ENCODE measurements at regions not wholly inside any gene's neighbourhood (a gene's known extent, or its start where the extent isn't known, plus 50 kb on each side); places are given as distances from the start of the nearest gene placed in this dataset.

GRCh38 chr10:113219446-113219845 is 269.4 kb downstream of the TCF7L2 start:
- no peak for DNase-seq (ENCODE audit: low read depth in 2 of 2)

- no peak for DNase-seq (ENCODE audit: low read depth in 2 of 2)
Measured at GRCh38 chr10:113221756-113222168, 271.7 kb downstream of the TCF7L2 start.

- DNase-seq (ENCODE audit: low read depth in 2 of 2): no peak
Measured at GRCh38 chr10:113222207-113222606, 272.2 kb downstream of the TCF7L2 start.

GRCh38 chr10:113225364-113225763 is 275.3 kb downstream of the TCF7L2 start:
- no peak for DNase-seq (ENCODE audit: low read depth in 2 of 2)

GRCh38 chr10:113225903-113226302 is 275.9 kb downstream of the TCF7L2 start:
- DNase-seq (ENCODE audit: low read depth in 2 of 2): no peak

- DNase-seq (ENCODE audit: low read depth in 2 of 2): no peak
Measured at GRCh38 chr10:113226399-113226798, 276.4 kb downstream of the TCF7L2 start.

GRCh38 chr10:113226831-113227445 is 276.9 kb downstream of the TCF7L2 start:
- no peak for DNase-seq (ENCODE audit: low read depth in 2 of 2)

- DNase-seq (ENCODE audit: low read depth in 2 of 2): no peak
Measured at GRCh38 chr10:113228530-113228929, 278.5 kb downstream of the TCF7L2 start.

- no peak for DNase-seq (ENCODE audit: low read depth in 2 of 2)
Measured at GRCh38 chr10:113230011-113230610, 280.1 kb downstream of the TCF7L2 start.

GRCh38 chr10:113232928-113233511 is 283.0 kb downstream of the TCF7L2 start:
- DNase-seq (ENCODE audit: low read depth in 2 of 2): no peak

GRCh38 chr10:113234481-113234880 is 284.4 kb downstream of the TCF7L2 start:
- no peak for DNase-seq (ENCODE audit: low read depth in 2 of 2)

GRCh38 chr10:113235508-113235907 is 285.5 kb downstream of the TCF7L2 start:
- no peak for DNase-seq (ENCODE audit: low read depth in 2 of 2)

GRCh38 chr10:113236998-113237397 is 287.0 kb downstream of the TCF7L2 start:
- DNase-seq (ENCODE audit: low read depth in 2 of 2): no peak

GRCh38 chr10:113239566-113240350 is 289.7 kb downstream of the TCF7L2 start:
- DNase-seq (ENCODE audit: low read depth in 2 of 2): no peak

GRCh38 chr10:113240736-113241135 is 290.7 kb downstream of the TCF7L2 start:
- no peak for DNase-seq (ENCODE audit: low read depth in 2 of 2)

GRCh38 chr10:113241599-113242360 is 291.7 kb downstream of the TCF7L2 start:
- DNase-seq (ENCODE audit: low read depth in 2 of 2): no peak

- DNase-seq (ENCODE audit: low read depth in 2 of 2): no peak
Measured at GRCh38 chr10:113243311-113243710, 293.3 kb downstream of the TCF7L2 start.

GRCh38 chr10:113244750-113245149 is 294.7 kb downstream of the TCF7L2 start:
- DNase-seq (ENCODE audit: low read depth in 2 of 2): no peak

GRCh38 chr10:113245286-113245685 is 295.2 kb downstream of the TCF7L2 start:
- DNase-seq (ENCODE audit: low read depth in 2 of 2): no peak

GRCh38 chr10:113247050-113247449 is 297.0 kb downstream of the TCF7L2 start:
- DNase-seq (ENCODE audit: low read depth in 2 of 2): no peak

GRCh38 chr10:113252650-113253618 is 299.9 kb upstream of the HABP2 start:
- DNase-seq (ENCODE audit: low read depth in 2 of 2): no peak

Measured in activated CD8-positive, alpha-beta memory T cell treated with anti-CD3 and anti-CD28 coated beads for 4 hours (primary cell).